ENCODE measurements at regions not wholly inside any gene's neighbourhood (a gene's known extent, or its start where the extent isn't known, plus 50 kb on each side); places are given as distances from the start of the nearest gene placed in this dataset.

DNA sequence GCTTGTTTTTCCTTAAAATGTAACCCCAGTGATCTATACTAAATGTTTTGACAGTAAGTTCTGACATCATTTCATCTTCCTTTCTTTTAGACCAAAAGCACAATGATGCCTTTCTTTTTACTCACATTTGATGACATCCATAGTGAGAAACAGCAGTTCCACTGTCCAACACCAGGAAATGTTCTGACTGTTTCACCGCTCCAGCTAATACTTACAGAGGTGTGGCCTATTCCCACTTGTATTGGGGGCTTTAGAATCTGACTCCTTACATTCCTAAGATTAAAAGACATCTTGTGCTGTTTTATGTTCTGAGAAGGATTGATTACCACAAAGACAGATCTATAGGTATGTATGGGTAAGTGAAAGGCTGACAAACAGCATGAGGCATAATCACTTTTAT is 1018.2 kb upstream of the PRMT6 start:
- H3K4me1 Mint-ChIP-seq (ENCODE audit: insufficient read depth, unreplicated experiment): no peaks in the 10 kb centered on the region
- ChIA-PET CTCF (no interaction called here), POLR2A (no interaction called here)
- intact Hi-C loops (cut with micrococcal nuclease): no loop called here
- H3K27ac Mint-ChIP-seq (ENCODE audit: low read depth, unreplicated experiment): no peak overlapping the region
- no peaks in the 10 kb centered on the region for H3K36me3 Mint-ChIP-seq (ENCODE audit: insufficient read depth, unreplicated experiment)
- peaks cover 17% of the 10 kb centered on the region for H3K9me3 Mint-ChIP-seq (ENCODE audit: unreplicated experiment)
- no TSS peak for BruUV-seq (replicated peaks)
- no peak for DNase-seq (ENCODE audit: unreplicated experiment)
- no peak overlapping the region for H3K4me3 Mint-ChIP-seq (ENCODE audit: unreplicated experiment)
- no peaks in the 10 kb centered on the region for H3K27me3 Mint-ChIP-seq (ENCODE audit: insufficient read depth, unreplicated experiment)
- TF ChIP-seq, protein P1, sequence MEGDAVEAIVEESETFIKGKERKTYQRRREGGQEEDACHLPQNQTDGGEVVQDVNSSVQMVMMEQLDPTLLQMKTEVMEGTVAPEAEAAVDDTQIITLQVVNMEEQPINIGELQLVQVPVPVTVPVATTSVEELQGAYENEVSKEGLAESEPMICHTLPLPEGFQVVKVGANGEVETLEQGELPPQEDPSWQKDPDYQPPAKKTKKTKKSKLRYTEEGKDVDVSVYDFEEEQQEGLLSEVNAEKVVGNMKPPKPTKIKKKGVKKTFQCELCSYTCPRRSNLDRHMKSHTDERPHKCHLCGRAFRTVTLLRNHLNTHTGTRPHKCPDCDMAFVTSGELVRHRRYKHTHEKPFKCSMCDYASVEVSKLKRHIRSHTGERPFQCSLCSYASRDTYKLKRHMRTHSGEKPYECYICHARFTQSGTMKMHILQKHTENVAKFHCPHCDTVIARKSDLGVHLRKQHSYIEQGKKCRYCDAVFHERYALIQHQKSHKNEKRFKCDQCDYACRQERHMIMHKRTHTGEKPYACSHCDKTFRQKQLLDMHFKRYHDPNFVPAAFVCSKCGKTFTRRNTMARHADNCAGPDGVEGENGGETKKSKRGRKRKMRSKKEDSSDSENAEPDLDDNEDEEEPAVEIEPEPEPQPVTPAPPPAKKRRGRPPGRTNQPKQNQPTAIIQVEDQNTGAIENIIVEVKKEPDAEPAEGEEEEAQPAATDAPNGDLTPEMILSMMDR (IDR thresholded peaks at IDR 0.05; ENCODE audit: unreplicated experiment): no peak

DNA sequence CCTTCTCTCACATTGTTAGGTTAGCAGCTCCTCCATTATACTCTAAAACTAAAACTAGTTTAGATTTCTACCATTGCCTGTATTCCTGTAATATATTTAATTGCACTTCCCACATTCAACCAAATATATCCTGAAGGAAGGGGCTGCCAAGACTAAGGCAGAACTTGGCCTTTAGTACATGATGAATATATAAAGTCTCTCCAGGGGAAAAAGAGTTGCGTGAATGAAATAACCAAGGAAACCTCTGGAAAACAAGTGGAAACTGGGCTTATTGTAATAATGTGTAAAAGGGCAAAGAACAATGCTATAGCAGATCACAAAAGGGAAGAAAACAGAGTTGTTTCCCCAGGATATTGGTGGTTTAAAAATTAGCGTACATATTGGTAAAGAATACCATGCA is 1012.5 kb upstream of the PRMT6 start:
- TF ChIP-seq, protein P1 (IDR thresholded peaks at IDR 0.05; ENCODE audit: unreplicated experiment): no peak
- H3K27me3 Mint-ChIP-seq (ENCODE audit: insufficient read depth, unreplicated experiment): no peaks in the 10 kb centered on the region
- no TSS peak for BruUV-seq (replicated peaks)
- peaks cover 17% of the 10 kb centered on the region for H3K9me3 Mint-ChIP-seq (ENCODE audit: unreplicated experiment)
- CTCF ChIA-PET: interaction anchor here (1.0 kb wide), 1 partner anchor 626 kb away, joined by 3 read pairs; no protein-coding TSS in a partner anchor
- no peaks in the 10 kb centered on the region for H3K36me3 Mint-ChIP-seq (ENCODE audit: insufficient read depth, unreplicated experiment)
- no peak for DNase-seq (ENCODE audit: unreplicated experiment)
- H3K27ac Mint-ChIP-seq (ENCODE audit: low read depth, unreplicated experiment): no peak overlapping the region
- H3K4me3 Mint-ChIP-seq (ENCODE audit: unreplicated experiment): no peak overlapping the region
- intact Hi-C loops (cut with micrococcal nuclease): no loop called here
- POLR2A ChIA-PET: interaction anchor here (0.6 kb wide), 1 partner anchor 24 kb away, joined by 3 read pairs; no protein-coding TSS in a partner anchor
- H3K4me1 Mint-ChIP-seq (ENCODE audit: insufficient read depth, unreplicated experiment): no peaks in the 10 kb centered on the region

DNA sequence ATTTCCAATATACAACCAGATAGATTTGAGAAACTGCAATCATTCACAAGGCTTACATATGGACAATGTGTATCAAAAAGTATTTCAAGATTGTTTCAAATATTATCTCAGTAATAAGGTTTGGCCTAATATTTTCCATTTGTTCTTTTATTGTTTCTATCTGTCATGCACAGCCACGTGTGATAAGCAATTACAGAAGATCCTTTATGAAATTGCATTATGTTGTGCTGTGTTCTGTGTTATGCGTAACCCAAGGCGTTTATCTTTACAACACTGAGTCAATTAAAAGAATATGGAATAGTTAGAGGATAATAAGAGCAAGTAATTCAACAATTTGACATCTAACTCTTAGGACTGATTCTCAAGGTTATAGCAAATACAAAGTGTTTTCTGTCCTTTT is 1009.3 kb upstream of the PRMT6 start:
- H3K27ac Mint-ChIP-seq (ENCODE audit: low read depth, unreplicated experiment): no peak overlapping the region
- no peak for DNase-seq (ENCODE audit: unreplicated experiment)
- POLR2A ChIA-PET: no interaction called here
- no TSS peak for BruUV-seq (replicated peaks)
- intact Hi-C loops (cut with micrococcal nuclease): no loop called here
- H3K9me3 Mint-ChIP-seq (ENCODE audit: unreplicated experiment): peaks cover 7% of the 10 kb centered on the region
- H3K4me3 Mint-ChIP-seq (ENCODE audit: unreplicated experiment): no peak overlapping the region
- CTCF ChIA-PET: interaction anchor here (0.6 kb wide), 1 partner anchor 1915 kb away, joined by 3 read pairs; no protein-coding TSS in a partner anchor
- no peaks in the 10 kb centered on the region for H3K36me3 Mint-ChIP-seq (ENCODE audit: insufficient read depth, unreplicated experiment)
- TF ChIP-seq, protein P1 (IDR thresholded peaks at IDR 0.05; ENCODE audit: unreplicated experiment): no peak
- H3K27me3 Mint-ChIP-seq (ENCODE audit: insufficient read depth, unreplicated experiment): no peaks in the 10 kb centered on the region
- no peaks in the 10 kb centered on the region for H3K4me1 Mint-ChIP-seq (ENCODE audit: insufficient read depth, unreplicated experiment)

DNA sequence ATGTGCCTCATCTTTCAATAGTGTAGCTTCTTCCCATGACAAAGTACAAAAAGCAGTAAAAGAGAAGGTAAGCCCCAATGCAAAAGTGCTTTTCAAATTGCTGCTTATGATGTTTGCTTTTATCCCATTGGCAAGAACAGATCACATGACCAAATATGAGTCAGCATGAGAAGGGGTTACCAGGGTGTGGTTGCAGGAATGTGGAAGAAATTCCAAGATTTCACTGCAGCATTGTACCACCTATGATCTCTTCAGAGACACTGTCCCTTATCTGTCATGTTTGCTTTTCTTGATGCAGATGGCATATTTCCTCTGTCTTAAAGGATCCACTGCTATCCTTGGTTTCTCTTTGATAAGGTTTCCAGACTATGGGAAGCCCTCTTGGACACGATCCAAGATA is 1006.9 kb upstream of the PRMT6 start:
- H3K4me1 Mint-ChIP-seq (ENCODE audit: insufficient read depth, unreplicated experiment): no peaks in the 10 kb centered on the region
- ChIA-PET CTCF (no interaction called here), POLR2A (interaction anchor here (0.6 kb wide), 1 partner anchor 52 kb away, joined by 3 read pairs; no protein-coding TSS in a partner anchor)
- no peak overlapping the region for H3K27ac Mint-ChIP-seq (ENCODE audit: low read depth, unreplicated experiment)
- H3K9me3 Mint-ChIP-seq (ENCODE audit: unreplicated experiment): no peaks in the 10 kb centered on the region
- H3K36me3 Mint-ChIP-seq (ENCODE audit: insufficient read depth, unreplicated experiment): no peaks in the 10 kb centered on the region
- intact Hi-C loops (cut with micrococcal nuclease): no loop called here
- BruUV-seq (replicated peaks): no TSS peak
- H3K27me3 Mint-ChIP-seq (ENCODE audit: insufficient read depth, unreplicated experiment): no peaks in the 10 kb centered on the region
- no peak for DNase-seq (ENCODE audit: unreplicated experiment)
- TF ChIP-seq, protein P1 (IDR thresholded peaks at IDR 0.05; ENCODE audit: unreplicated experiment): no peak
- no peak overlapping the region for H3K4me3 Mint-ChIP-seq (ENCODE audit: unreplicated experiment)

Measured in MCF 10A (cell line).